Head of caudate nucleus (tissue), 42 donors: ENCODE measurements at regions not wholly inside any gene's neighbourhood (a gene's known extent, or its start where the extent isn't known, plus 50 kb on each side); places are given as distances from the start of the nearest gene placed in this dataset.
"Not testable (repeated sequence)": the region's sequence is repeated elsewhere in the genome, so short reads cannot be mapped to it uniquely, and the experiment has no call there.

Experiments used
- DNase-seq, 42 donors: peaks; one replicate each; pipeline versions ENCODE4 v3.0.0 to v3.0.0-alpha.2; 2020 to 2021; ENCODE audit warnings: mixed read lengths in 7 of 42
- intact Hi-C: fragments of 100-400 bp; cut with DNase I; formaldehyde crosslinking; loops from one replicate; pipeline ENCODE4 v1.15.0; 2022

- intact Hi-C loops, DNase-seq: not testable (repeated sequence)
Observed at GRCh38 chr5:7306556-7306955, 89.4 kb upstream of the ADCY2 start.

DNA sequence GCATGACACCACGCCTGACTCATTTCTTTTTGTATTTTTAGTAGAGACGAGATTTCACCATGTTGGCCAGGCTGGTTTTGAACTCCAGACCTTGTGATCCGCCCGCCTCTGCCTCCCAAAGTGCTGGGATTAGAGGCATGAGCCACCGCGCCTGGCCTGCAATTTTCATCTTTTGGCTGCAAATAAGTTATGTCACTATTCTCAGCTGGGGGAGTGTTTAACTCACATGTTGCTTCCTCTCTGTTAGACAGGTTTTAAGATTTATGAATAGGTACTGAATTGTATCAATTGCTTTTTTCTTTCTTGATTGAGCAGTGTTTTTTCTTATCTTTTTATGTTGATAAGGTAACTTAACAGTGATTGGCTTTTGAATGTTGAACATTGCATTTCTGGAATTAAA, 88.2 kb upstream of the ADCY2 start:
- DNase-seq, intact Hi-C loops: not testable (repeated sequence)

GRCh38 chr5:7309715-7310114, 86.2 kb upstream of the ADCY2 start:
- intact Hi-C loops, DNase-seq: not testable (repeated sequence)

GRCh38 chr5:7310656-7311055, 85.3 kb upstream of the ADCY2 start:
- DNase-seq, intact Hi-C loops: not testable (repeated sequence)

- DNase-seq = no peak
- intact Hi-C loops = no loop called here
Observed at GRCh38 chr5:7315118-7315517, 80.8 kb upstream of the ADCY2 start.

DNA sequence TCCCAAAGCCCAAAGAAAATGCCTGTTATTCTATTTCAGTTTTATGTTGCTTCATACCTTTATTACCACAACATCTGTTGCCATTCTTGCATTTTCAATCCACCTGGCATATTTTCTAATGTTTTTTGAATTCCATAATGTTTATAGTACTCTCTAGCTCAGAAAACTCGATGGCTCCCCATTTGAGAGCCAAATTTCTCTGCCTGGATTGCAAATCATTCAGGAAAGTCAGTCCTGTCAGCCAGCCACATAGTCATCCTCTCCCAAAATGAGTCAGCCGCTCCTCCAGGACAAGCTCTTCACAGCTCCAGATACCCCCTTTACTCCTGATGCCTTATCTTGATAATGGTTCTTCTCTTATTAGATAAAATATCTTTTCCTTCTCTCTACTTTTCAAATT, 78.2 kb upstream of the ADCY2 start:
- intact Hi-C loops = no loop called here
- DNase-seq = no peak

- intact Hi-C loops = no loop called here
Observed at GRCh38 chr5:7320701-7321301, 75.1 kb upstream of the ADCY2 start.

GRCh38 chr5:7321724-7322123, 74.2 kb upstream of the ADCY2 start:
- DNase-seq = peak in 1 of 42 donors; percentile 6

More at GRCh38 chr5:7320701-7321301, 75.1 kb upstream of the ADCY2 start:
- no peak for DNase-seq

DNA sequence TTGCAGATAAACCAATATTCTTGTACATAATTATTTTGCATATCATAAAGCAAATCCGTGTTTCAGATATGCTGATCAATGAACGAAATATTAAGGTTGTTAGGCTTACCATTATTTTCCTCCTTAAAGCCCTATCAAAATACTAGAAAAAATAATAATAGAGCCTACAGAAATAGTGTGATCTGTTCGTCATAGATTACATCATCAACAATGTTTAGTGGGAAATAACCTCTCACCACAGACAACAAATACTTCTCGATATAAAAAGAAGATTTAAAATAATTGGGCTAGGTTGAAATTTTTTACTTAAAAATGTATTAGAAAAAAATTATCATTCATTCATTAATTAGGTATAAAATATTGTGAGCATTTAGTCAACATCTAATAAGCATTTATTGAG, 71.0 kb upstream of the ADCY2 start:
- intact Hi-C loops = no loop called here
- no peak for DNase-seq

More at GRCh38 chr5:7321724-7322123, 74.2 kb upstream of the ADCY2 start:
- intact Hi-C loops = no loop called here

- no peak for DNase-seq
- intact Hi-C loops = no loop called here
Observed at GRCh38 chr5:7325975-7326913, 69.7 kb upstream of the ADCY2 start.

DNA sequence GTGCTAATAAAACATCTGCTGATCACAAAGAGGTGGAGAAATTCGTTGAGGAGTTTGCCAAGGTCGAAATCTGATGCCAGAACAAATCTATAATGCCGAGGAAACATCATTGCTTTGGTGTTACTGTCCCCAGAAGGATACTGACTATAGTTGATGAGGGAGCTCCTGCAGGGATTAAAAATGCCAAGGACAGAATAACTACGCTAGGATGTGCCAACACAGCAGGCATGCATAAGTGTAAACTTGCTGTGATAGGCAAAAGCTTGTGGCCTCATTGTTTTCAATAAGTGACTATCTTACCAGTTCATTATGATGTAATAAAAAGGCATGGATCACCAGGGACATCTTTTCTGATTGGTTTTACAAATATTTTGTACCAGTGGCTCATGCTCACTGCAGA, 66.8 kb upstream of the ADCY2 start:
- intact Hi-C loops = no loop called here
- no peak for DNase-seq

DNA sequence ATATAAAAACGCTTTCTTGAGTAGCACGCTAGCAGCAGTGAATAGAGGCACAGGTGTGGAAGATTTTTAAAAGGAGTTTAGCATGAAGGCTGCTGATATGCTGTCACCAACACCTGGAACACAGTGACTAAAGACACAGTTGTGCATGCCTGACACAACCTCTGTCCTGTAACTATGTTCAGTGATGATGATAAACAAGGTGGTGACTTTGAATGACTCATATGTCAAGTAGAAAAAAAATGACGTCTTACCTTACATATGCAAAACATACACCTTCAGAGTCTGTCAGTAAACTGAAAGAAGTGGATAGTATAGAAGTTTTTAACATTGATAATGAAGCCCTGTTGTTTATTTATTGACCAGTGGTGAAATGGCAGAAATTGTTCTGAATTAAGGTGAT, 66.2 kb upstream of the ADCY2 start:
- no peak for DNase-seq
- intact Hi-C loops = no loop called here

DNA sequence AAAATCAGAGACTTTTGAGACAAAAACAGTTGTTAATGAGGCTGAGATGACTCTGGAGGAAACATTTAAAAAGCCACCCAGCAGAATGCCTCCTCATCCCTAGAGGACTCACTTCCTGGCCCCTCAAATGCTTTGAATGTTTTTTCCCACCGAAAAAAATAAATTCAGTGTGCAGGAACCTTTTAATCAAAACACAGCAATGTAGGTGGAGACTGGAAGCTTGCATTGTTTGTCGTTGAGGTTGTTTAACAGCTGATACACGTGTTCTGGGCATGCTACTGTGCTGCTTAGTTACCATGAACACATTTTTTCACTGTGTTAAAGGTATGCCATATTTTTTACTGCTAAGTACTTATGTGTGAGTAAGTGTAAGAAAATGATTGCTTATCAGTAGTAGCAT, 65.7 kb upstream of the ADCY2 start:
- intact Hi-C loops = no loop called here
- DNase-seq = no peak

GRCh38 chr5:7331131-7331530, 64.8 kb upstream of the ADCY2 start:
- DNase-seq = no peak
- intact Hi-C loops = no loop called here
